Dedifferentiated amniotic fluid mesenchymal stem cell (primary cell): ENCODE measurements at regions not wholly inside any gene's neighbourhood (a gene's known extent, or its start where the extent isn't known, plus 50 kb on each side); places are given as distances from the start of the nearest gene placed in this dataset.

Source experiments
- DNase-seq: peaks from one replicate; pipeline ENCODE4 v3.0.0-alpha.2; 2016; ENCODE audit errors: extremely low spot score

GRCh38 chr6:132973514-132973993 lies 159.2 kb downstream of the RPS12 start:
- DNase-seq, result no peak

GRCh38 chr6:132974122-132974521 lies 159.8 kb downstream of the RPS12 start:
- DNase-seq, result no peak

- DNase-seq, result no peak
Observed at GRCh38 chr6:132977413-132977812, 163.0 kb downstream of the RPS12 start.

GRCh38 chr6:132978685-132979084 lies 164.3 kb downstream of the RPS12 start:
- no peak for DNase-seq

- DNase-seq, result no peak
Observed at GRCh38 chr6:132993738-132994137, 179.4 kb downstream of the RPS12 start.

GRCh38 chr6:132995009-132995408 lies 180.6 kb downstream of the RPS12 start:
- no peak for DNase-seq

GRCh38 chr6:132995432-132995831 lies 181.1 kb downstream of the RPS12 start:
- no peak for DNase-seq

- DNase-seq, result peak; percentile 23
Observed at GRCh38 chr6:132998418-132998817, 184.0 kb downstream of the RPS12 start.

- no peak for DNase-seq
Observed at GRCh38 chr6:133001040-133001565, 186.7 kb downstream of the RPS12 start.

- no peak for DNase-seq
Observed at GRCh38 chr6:133004304-133004884, 190.0 kb downstream of the RPS12 start.

GRCh38 chr6:133012774-133013173 lies 198.4 kb downstream of the RPS12 start:
- no peak for DNase-seq

GRCh38 chr6:133016631-133017030 lies 202.3 kb downstream of the RPS12 start:
- no peak for DNase-seq

- DNase-seq, result no peak
Observed at GRCh38 chr6:133017581-133017980, 203.2 kb downstream of the RPS12 start.

- DNase-seq, result no peak
Observed at GRCh38 chr6:133026705-133027104, 212.3 kb downstream of the RPS12 start.

GRCh38 chr6:133033263-133033662 lies 207.9 kb upstream of the EYA4 start:
- DNase-seq, result no peak

- DNase-seq, result no peak
Observed at GRCh38 chr6:133034509-133035206, 206.5 kb upstream of the EYA4 start.

- DNase-seq, result no peak
Observed at GRCh38 chr6:133040094-133040802, 200.9 kb upstream of the EYA4 start.

GRCh38 chr6:133040803-133041419 lies 200.2 kb upstream of the EYA4 start:
- DNase-seq, result no peak

- no peak for DNase-seq
Observed at GRCh38 chr6:133042550-133043120, 198.5 kb upstream of the EYA4 start.

- no peak for DNase-seq
Observed at GRCh38 chr6:133046576-133046975, 194.6 kb upstream of the EYA4 start.

- DNase-seq, result no peak
Observed at GRCh38 chr6:133047065-133047665, 194.0 kb upstream of the EYA4 start.
